OCI-LY3 (cell line): ENCODE measurements at regions not wholly inside any gene's neighbourhood (a gene's known extent, or its start where the extent isn't known, plus 50 kb on each side); places are given as distances from the start of the nearest gene placed in this dataset.

Experiments
- H2AFZ ChIP-seq: fragments of 200-600, 300-600 bp; shearing (Covaris generic); 2 replicates; pipeline ENCODE4 v1.6.0; 2014; ENCODE audit warnings: antibody characterized with exemption, low read depth, low read length
- H3K27ac ChIP-seq: fragments of 200-600, 300-600 bp; sonication (generic); 2 replicates; pipeline ENCODE4 v1.5.1; 2014; ENCODE audit warnings: mild to moderate bottlenecking, low read length, moderate library complexity, mixed read lengths
- H3K27me3 ChIP-seq: fragments of 200-600, 300-600 bp; sonication (generic); 2 replicates; pipeline ENCODE4 v1.6.1; 2014; ENCODE audit warnings: low read depth, low read length, mixed read lengths
- H3K36me3 ChIP-seq: fragments of 200-600, 300-600 bp; sonication (generic); replicated peaks from 2 replicates; pipeline ENCODE3; 2014; ENCODE audit warnings: low read depth, low read length, mixed read lengths
- H3K4me1 ChIP-seq: fragments of 300-600, 200-600 bp; sonication (generic); 2 replicates; pipeline ENCODE4 v1.6.1; 2014; ENCODE audit warnings: low read length, mixed read lengths
- H3K4me2 ChIP-seq: fragments of 200-600, 300-600 bp; sonication (generic); 2 replicates; pipeline ENCODE4 v1.6.1; 2014; ENCODE audit warnings: low read length, mixed read lengths
- H3K4me3 ChIP-seq: fragments of 300-600, 200-600 bp; sonication (generic); 2 replicates; pipeline ENCODE4 v1.5.1; 2014; ENCODE audit warnings: antibody characterized with exemption, mild to moderate bottlenecking, low read length, moderate library complexity
- H3K79me2 ChIP-seq: fragments of 300-600, 200-600 bp; shearing (Covaris generic); 2 replicates; pipeline ENCODE4 v1.6.1; 2014; ENCODE audit warnings: mild to moderate bottlenecking, low read length, mixed read lengths
- H3K9ac ChIP-seq: fragments of 300-600, 200-600 bp; shearing (Covaris generic); 2 replicates; pipeline ENCODE4 v1.6.0; 2014; ENCODE audit warnings: mild to moderate bottlenecking, low read length, moderate library complexity
- H3K9me3 ChIP-seq: fragments of 200-600, 300-600 bp; shearing (Covaris generic); 2 replicates; pipeline ENCODE4 v1.6.1; 2014; ENCODE audit warnings: low read length, mixed read lengths; ENCODE audit not compliant: insufficient read depth
- H4K20me1 ChIP-seq: fragments of 200-600, 300-600 bp; sonication (generic); 2 replicates; pipeline ENCODE4 v1.6.1; 2016; ENCODE audit warnings: low read length, mixed read lengths; ENCODE audit not compliant: insufficient read depth
- EZH2phosphoT487 ChIP-seq: fragments of 200-600 bp; shearing (Covaris generic); IDR thresholded peaks from 2 replicates; pipeline ENCODE4 v1.6.1; 2018; ENCODE audit warnings: antibody characterized with exemption, mixed run types, low read depth
- TF ChIP-seq, protein P1 (sequence below): fragments of 200-600, 300-600 bp; sonication (generic); IDR thresholded peaks from 2 replicates; pipeline ENCODE4 v1.5.1; 2014; ENCODE audit warnings: antibody characterized with exemption, low read length, low read depth

DNA sequence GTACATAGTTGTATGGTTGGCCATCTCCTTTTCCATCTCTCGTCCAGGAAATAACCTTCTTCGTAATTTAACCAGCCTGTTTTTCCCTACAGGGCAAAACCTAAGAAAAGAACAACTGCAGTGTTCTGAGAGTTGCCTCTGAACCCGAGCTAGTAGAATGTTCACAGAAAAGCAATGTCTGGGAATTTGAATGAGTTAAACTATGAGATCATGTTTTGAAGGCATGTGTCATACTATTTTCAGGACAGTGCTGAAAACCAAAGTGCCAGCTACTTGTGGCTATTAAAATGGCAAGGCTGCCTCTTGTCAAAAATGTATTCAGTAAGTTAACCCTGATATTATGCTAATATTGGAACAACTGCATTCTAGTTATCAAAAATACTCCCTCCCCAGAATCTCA, 482.9 kb upstream of the SPRED2 start:
- Histone ChIP-seq H3K27ac (no peak overlapping the region), H3K79me2 (no peaks in the 10 kb centered on the region), H3K9ac (no peak overlapping the region), H3K9me3 (no peaks in the 10 kb centered on the region), H3K4me1 (no peaks in the 10 kb centered on the region), H3K36me3 (no peaks in the 10 kb centered on the region), H2AFZ (no peak overlapping the region), H3K4me2 (no peak overlapping the region), H3K27me3 (no peaks in the 10 kb centered on the region; the same call in 1 of the 2 replicates), H3K4me3 (no peak overlapping the region), H4K20me1 (no peaks in the 10 kb centered on the region)
- TF ChIP-seq, protein P1, sequence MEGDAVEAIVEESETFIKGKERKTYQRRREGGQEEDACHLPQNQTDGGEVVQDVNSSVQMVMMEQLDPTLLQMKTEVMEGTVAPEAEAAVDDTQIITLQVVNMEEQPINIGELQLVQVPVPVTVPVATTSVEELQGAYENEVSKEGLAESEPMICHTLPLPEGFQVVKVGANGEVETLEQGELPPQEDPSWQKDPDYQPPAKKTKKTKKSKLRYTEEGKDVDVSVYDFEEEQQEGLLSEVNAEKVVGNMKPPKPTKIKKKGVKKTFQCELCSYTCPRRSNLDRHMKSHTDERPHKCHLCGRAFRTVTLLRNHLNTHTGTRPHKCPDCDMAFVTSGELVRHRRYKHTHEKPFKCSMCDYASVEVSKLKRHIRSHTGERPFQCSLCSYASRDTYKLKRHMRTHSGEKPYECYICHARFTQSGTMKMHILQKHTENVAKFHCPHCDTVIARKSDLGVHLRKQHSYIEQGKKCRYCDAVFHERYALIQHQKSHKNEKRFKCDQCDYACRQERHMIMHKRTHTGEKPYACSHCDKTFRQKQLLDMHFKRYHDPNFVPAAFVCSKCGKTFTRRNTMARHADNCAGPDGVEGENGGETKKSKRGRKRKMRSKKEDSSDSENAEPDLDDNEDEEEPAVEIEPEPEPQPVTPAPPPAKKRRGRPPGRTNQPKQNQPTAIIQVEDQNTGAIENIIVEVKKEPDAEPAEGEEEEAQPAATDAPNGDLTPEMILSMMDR, result no peak
- no peak for TF ChIP-seq EZH2phosphoT487

DNA sequence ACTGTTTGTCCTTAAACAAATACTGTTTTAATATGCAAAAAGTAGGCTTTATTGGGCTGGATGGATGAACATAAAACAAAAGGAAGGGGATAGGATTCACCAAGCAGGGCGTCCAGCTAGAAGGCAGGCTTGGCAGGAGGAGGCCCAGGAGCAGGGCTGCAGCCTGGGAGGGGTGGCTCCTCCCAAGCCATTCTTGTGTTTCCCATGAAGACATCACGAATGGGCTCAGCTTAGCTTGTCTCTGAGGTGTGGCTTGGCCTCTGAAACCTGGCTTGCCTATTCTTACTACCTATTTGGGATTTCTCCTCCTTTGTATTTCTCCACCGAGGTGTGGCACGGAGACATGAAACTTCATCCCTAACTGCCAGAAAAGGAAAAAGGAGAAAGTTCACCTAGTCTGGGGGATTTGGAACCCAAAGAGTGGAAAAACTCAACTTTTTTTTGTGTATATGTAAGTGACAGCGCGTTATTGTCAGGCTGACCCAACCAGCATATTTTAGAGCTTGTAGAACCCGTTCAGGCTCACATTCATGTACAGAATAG, 481.9 kb upstream of the SPRED2 start:
- H2AFZ ChIP-seq, result no peak overlapping the region
- no peaks in the 10 kb centered on the region for H3K9me3 ChIP-seq
- H3K9ac ChIP-seq, result no peak overlapping the region
- H3K4me1 ChIP-seq, result no peaks in the 10 kb centered on the region
- H3K27me3 ChIP-seq, result no peaks in the 10 kb centered on the region; the same call in 1 of the 2 replicates
- no peak overlapping the region for H3K4me3 ChIP-seq
- no peaks in the 10 kb centered on the region for H3K79me2 ChIP-seq
- no peak for TF ChIP-seq EZH2phosphoT487
- TF ChIP-seq, protein P1, result no peak
- no peak overlapping the region for H3K4me2 ChIP-seq
- no peak overlapping the region for H3K27ac ChIP-seq
- no peaks in the 10 kb centered on the region for H4K20me1 ChIP-seq
- H3K36me3 ChIP-seq, result no peaks in the 10 kb centered on the region

DNA sequence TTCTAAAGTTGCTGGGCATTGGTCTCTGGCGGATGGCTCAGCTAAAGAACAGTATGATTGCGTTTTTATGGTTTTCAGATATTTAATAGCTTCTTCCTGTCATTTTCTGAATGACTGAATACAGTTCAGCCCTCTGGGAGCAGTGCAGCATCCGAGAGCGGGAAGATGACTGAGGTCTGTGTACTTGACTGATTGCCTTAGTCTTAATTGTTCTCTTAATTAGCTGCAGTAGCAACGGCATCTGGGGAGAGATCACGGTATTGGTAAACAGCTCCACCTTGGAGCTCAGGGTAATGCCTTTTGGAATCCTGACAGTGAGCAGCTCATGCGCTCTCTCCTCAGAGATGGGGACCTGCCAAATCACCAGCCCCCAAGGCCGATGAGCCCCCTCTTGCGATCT, 481.4 kb upstream of the SPRED2 start:
- H3K27me3 ChIP-seq, result no peaks in the 10 kb centered on the region; the same call in 1 of the 2 replicates
- no peak overlapping the region for H3K4me2 ChIP-seq
- H3K36me3 ChIP-seq, result no peaks in the 10 kb centered on the region
- H3K9ac ChIP-seq, result no peak overlapping the region
- H3K9me3 ChIP-seq, result no peaks in the 10 kb centered on the region
- no peaks in the 10 kb centered on the region for H3K4me1 ChIP-seq
- no peak overlapping the region for H3K4me3 ChIP-seq
- no peak overlapping the region for H3K27ac ChIP-seq
- H3K79me2 ChIP-seq, result no peaks in the 10 kb centered on the region
- no peak overlapping the region for H2AFZ ChIP-seq
- H4K20me1 ChIP-seq, result no peaks in the 10 kb centered on the region
- no peak for TF ChIP-seq EZH2phosphoT487
- TF ChIP-seq, protein P1, result no peak

DNA sequence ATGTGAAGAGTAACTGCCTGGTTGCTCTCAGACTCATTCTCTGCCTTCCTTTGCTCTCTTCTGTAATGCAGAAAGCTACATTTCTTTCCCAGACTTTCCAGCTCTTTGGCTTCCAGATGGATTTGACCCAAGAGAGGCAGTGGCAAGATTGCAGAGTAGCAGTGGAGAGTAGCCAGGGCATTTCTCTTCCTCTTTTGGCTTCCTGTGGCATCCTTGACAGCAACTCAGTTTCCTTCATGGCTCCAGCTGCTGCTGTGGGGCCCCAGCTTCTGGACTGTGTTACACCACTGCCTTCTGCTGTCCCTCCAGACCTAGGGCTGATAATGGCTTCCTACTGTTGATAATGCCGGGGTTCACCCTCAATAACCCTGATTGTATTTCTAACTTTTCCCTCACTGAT, 469.4 kb upstream of the SPRED2 start:
- TF ChIP-seq EZH2phosphoT487, result no peak
- TF ChIP-seq, protein P1, result no peak
- no peaks in the 10 kb centered on the region for H4K20me1 ChIP-seq
- no peaks in the 10 kb centered on the region for H3K36me3 ChIP-seq
- no peak overlapping the region for H3K27ac ChIP-seq
- no peak overlapping the region for H2AFZ ChIP-seq
- no peaks in the 10 kb centered on the region for H3K4me1 ChIP-seq
- H3K9me3 ChIP-seq, result no peaks in the 10 kb centered on the region
- no peaks in the 10 kb centered on the region for H3K27me3 ChIP-seq
- H3K4me2 ChIP-seq, result no peak overlapping the region
- no peak overlapping the region for H3K4me3 ChIP-seq
- H3K79me2 ChIP-seq, result no peaks in the 10 kb centered on the region
- no peak overlapping the region for H3K9ac ChIP-seq
